HepG2 (cell line): ENCODE measurements at regions not wholly inside any gene's neighbourhood (a gene's known extent, or its start where the extent isn't known, plus 50 kb on each side); places are given as distances from the start of the nearest gene placed in this dataset.

Source experiments
- AHDC1 ChIP-seq: sonication (generic); formaldehyde crosslinking; IDR thresholded peaks from 2 replicates; pipeline ENCODE4 v1.5.1; 2020; ENCODE audit warnings: mild to moderate bottlenecking, missing genetic modification reagents, borderline replicate concordance
- FOXA3 ChIP-seq: IDR thresholded peaks from 2 replicates; pipeline ENCODE4 v1.6.1; 2016; ENCODE audit warnings: missing genetic modification reagents, missing compliant biosample characterization
- PAXIP1 ChIP-seq: sonication (generic); formaldehyde crosslinking; conservative IDR thresholded peaks from 2 replicates; pipeline ENCODE4 v1.4.0; 2020; ENCODE audit warnings: mild to moderate bottlenecking, missing genetic modification reagents, moderate library complexity
- POGZ ChIP-seq: sonication (generic); formaldehyde crosslinking; IDR thresholded peaks from 2 replicates; pipeline ENCODE4 v1.4.0; 2020; ENCODE audit warnings: mild to moderate bottlenecking, missing genetic modification reagents
- ZBTB40 ChIP-seq, 2 experiments: fragments of 450-650 bp in 1 of 2; sonication (generic) in 1 of 2; formaldehyde crosslinking in 1 of 2; IDR thresholded peaks; 2 replicates each; pipeline versions ENCODE4 v1.6.1 to v1.8.0; 2016 to 2022; ENCODE audit warnings: antibody characterized with exemption in 1 of 2, mild to moderate bottlenecking in 1 of 2, missing genetic modification reagents in 1 of 2
- ZNF883 ChIP-seq: sonication (generic); formaldehyde crosslinking; IDR thresholded peaks from 2 replicates; pipeline ENCODE4 v1.5.1; 2020; ENCODE audit warnings: mild to moderate bottlenecking, missing genetic modification reagents; ENCODE audit errors: not compliant biosample characterization
- TF ChIP-seq, protein P1 (sequence below): sonication (generic); formaldehyde crosslinking; IDR thresholded peaks from 2 replicates; pipeline ENCODE4 v1.8.0; 2022; ENCODE audit warnings: mild to moderate bottlenecking, missing genetic modification reagents

DNA sequence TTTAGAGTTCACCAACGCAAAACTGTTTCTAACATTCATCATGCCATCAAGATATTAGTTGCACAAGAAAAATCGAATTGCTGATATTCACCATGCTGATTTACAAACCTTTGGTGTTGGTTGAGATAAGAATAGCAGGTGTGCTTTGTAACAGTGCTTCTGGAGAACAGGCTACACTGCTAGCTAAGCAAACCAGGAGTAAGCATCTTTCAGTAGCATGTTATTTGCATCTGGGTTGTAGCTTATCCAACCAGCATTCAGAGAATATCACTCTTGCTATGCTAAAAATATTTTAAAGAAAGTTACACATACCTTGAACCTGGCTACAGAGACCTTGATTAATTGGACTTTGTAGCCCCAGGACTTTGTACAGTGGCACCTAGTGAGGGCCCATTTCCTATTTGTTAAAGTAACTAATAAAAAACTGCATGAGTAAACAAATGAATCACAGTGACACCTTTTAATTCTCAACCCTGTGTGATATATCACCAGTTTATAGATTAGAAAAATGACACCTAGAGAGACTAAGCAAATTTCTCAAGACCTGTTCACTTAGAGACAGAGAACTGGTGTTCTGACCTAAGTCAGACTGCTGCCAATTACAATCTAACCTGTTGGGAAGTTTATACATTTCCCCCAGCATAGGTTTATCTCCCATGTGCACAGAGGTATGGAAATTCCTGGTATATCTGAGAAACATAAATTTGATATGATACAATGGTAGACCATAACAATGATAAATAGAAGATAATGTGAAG, 435.5 kb upstream of the TGFBR2 start (continued):
- TF ChIP-seq PAXIP1 (CRISPR knock-in tag) (peak; percentile 66), FOXA3 (CRISPR knock-in tag) (0 out of 2 replicates have a peak, but pooled peaks have one; percentile 16), AHDC1 (CRISPR knock-in tag) (peak; percentile 51; the same call in 1 of the 2 replicates), ZNF883 (CRISPR knock-in tag) (no peak), POGZ (peak; percentile 44; the same call in 1 of the 2 replicates), ZBTB40 (IDR thresholded peaks at IDR 0.05) (no peak), ZBTB40 (CRISPR knock-in tag; IDR thresholded peaks at IDR 0.05) (no peak; the same call in 1 of the 2 replicates)
- TF ChIP-seq, protein P1, sequence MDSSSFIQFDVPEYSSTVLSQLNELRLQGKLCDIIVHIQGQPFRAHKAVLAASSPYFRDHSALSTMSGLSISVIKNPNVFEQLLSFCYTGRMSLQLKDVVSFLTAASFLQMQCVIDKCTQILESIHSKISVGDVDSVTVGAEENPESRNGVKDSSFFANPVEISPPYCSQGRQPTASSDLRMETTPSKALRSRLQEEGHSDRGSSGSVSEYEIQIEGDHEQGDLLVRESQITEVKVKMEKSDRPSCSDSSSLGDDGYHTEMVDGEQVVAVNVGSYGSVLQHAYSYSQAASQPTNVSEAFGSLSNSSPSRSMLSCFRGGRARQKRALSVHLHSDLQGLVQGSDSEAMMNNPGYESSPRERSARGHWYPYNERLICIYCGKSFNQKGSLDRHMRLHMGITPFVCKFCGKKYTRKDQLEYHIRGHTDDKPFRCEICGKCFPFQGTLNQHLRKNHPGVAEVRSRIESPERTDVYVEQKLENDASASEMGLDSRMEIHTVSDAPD (CRISPR knock-in tag) = no peak
